PFSK-1 (cell line): ENCODE measurements at regions not wholly inside any gene's neighbourhood (a gene's known extent, or its start where the extent isn't known, plus 50 kb on each side); places are given as distances from the start of the nearest gene placed in this dataset.

Experiments used
- FOXP2 ChIP-seq: optimal IDR thresholded peaks from 2 replicates; pipeline ENCODE3; 2011; ENCODE audit warnings: borderline replicate concordance, control low read depth, inconsistent platforms; ENCODE audit not compliant: insufficient read depth; ENCODE audit errors: extremely low read length, extremely low read depth
- POLR2AphosphoS5 ChIP-seq: IDR thresholded peaks from 2 replicates; pipeline ENCODE4 v1.6.1; 2012; ENCODE audit warnings: low read depth, mild to moderate bottlenecking, control low read depth, low read length, moderate library complexity
- REST ChIP-seq, 2 experiments: IDR thresholded peaks; 2 replicates each; pipeline versions ENCODE4 v1.6.1 to v1.8.0; 2011 to 2012; ENCODE audit warnings: low read depth in 2 of 2, low read length in 2 of 2, control low read depth in 1 of 2, inconsistent platforms in 1 of 2, mild to moderate bottlenecking in 1 of 2, moderate library complexity in 1 of 2; ENCODE audit not compliant: insufficient read depth in 1 of 2
- SIN3A ChIP-seq: IDR thresholded peaks from 2 replicates; pipeline ENCODE4 v1.6.1; 2012; ENCODE audit warnings: mild to moderate bottlenecking, low read length, moderate library complexity, borderline replicate concordance; ENCODE audit not compliant: insufficient read depth
- TAF1 ChIP-seq: IDR thresholded peaks from 2 replicates; pipeline ENCODE4 v1.6.1; 2012; ENCODE audit warnings: low read length, control low read depth, borderline replicate concordance; ENCODE audit not compliant: insufficient read depth

- TF ChIP-seq TAF1 = no peak
- TF ChIP-seq POLR2AphosphoS5 = no peak
- no peak for TF ChIP-seq SIN3A
- TF ChIP-seq FOXP2 = no peak
Observed at GRCh38 chr12:108047071-108047550, 82.0 kb upstream of the WSCD2 start.

- TF ChIP-seq FOXP2 (no peak), REST (IDR thresholded peaks at IDR 0.05; ENCODE audit: insufficient read depth in 1 of 2, low read depth in 2 of 2, low read length in 2 of 2) (no peak), TAF1 (no peak), SIN3A (no peak), POLR2AphosphoS5 (no peak)
Observed at GRCh38 chr12:108048686-108049085, 80.4 kb upstream of the WSCD2 start.

- TF ChIP-seq POLR2AphosphoS5 = no peak
- no peak for TF ChIP-seq FOXP2
- no peak for TF ChIP-seq TAF1
- TF ChIP-seq SIN3A = no peak
- no peak for TF ChIP-seq REST (IDR thresholded peaks at IDR 0.05; ENCODE audit: insufficient read depth in 1 of 2, low read depth in 2 of 2, low read length in 2 of 2)
Observed at GRCh38 chr12:108050696-108051095, 78.4 kb upstream of the WSCD2 start.

GRCh38 chr12:108052260-108052659 is 76.8 kb upstream of the WSCD2 start:
- TF ChIP-seq SIN3A (no peak), TAF1 (no peak), REST (IDR thresholded peaks at IDR 0.05; ENCODE audit: insufficient read depth in 1 of 2, low read depth in 2 of 2, low read length in 2 of 2) (no peak), POLR2AphosphoS5 (no peak), FOXP2 (no peak)

- no peak for TF ChIP-seq TAF1
- no peak for TF ChIP-seq POLR2AphosphoS5
- no peak for TF ChIP-seq FOXP2
- no peak for TF ChIP-seq REST (IDR thresholded peaks at IDR 0.05; ENCODE audit: insufficient read depth in 1 of 2, low read depth in 2 of 2, low read length in 2 of 2)
- TF ChIP-seq SIN3A = no peak
Observed at GRCh38 chr12:108053512-108053911, 75.6 kb upstream of the WSCD2 start.
